Keratinocyte (primary cell): ENCODE measurements at regions not wholly inside any gene's neighbourhood (a gene's known extent, or its start where the extent isn't known, plus 50 kb on each side); places are given as distances from the start of the nearest gene placed in this dataset.

ENCODE experiments used
- DNase-seq: peaks from one replicate; pipeline ENCODE4 v3.0.0-alpha.2; 2011; ENCODE audit warnings: low read depth, missing footprints, low spot score
- FAIRE-seq: peaks from 2 replicates; lab custom pipeline; 2011; peaks lifted over from hg19 to GRCh38; lab: Jason Lieb, UNC
- H2AFZ ChIP-seq: 2 replicates; pipeline ENCODE4 v1.6.0; 2012; ENCODE audit warnings: low read length, control low read depth, inconsistent platforms; ENCODE audit not compliant: control insufficient read depth
- H3K27ac ChIP-seq: 2 replicates; pipeline ENCODE4 v1.5.1; 2011; ENCODE audit warnings: low read length; ENCODE audit not compliant: control insufficient read depth, insufficient read depth
- H3K27me3 ChIP-seq: 3 replicates; pipeline ENCODE4 v1.6.0; 2011; ENCODE audit warnings: low read length; ENCODE audit not compliant: control insufficient read depth, insufficient read depth; ENCODE audit errors: extremely low read depth
- H3K36me3 ChIP-seq, 2 experiments: 2 replicates in 1 of 2; 3 replicates in 1 of 2; pipeline ENCODE4 v1.5.1; 2011; ENCODE audit warnings: low read length in 2 of 2, mild to moderate bottlenecking in 1 of 2; ENCODE audit not compliant: control insufficient read depth in 2 of 2, insufficient read depth in 2 of 2; ENCODE audit errors: extremely low read depth in 1 of 2
- H3K4me1 ChIP-seq: 3 replicates; pipeline ENCODE4 v1.5.1; 2011; ENCODE audit warnings: low read length; ENCODE audit not compliant: control insufficient read depth, insufficient read depth; ENCODE audit errors: extremely low read depth
- H3K4me2 ChIP-seq: 3 replicates; pipeline ENCODE4 v1.6.0; 2011; ENCODE audit warnings: low read depth, low read length; ENCODE audit not compliant: control insufficient read depth, insufficient read depth; ENCODE audit errors: extremely low read depth
- H3K4me3 ChIP-seq, 3 experiments: fragments of 200-600 bp in 1 of 3; sonication (generic) in 1 of 3; 2 replicates in 2 of 3; 3 replicates in 1 of 3; pipeline ENCODE4 v1.5.1; 2011 to 2016; ENCODE audit warnings: low read length in 3 of 3, mild to moderate bottlenecking in 3 of 3, control low read depth in 2 of 3, inconsistent platforms in 1 of 3, low read depth in 1 of 3, mixed read lengths in 1 of 3, mixed run types in 1 of 3, moderate library complexity in 1 of 3; ENCODE audit not compliant: control insufficient read depth in 2 of 3, insufficient read depth in 2 of 3; ENCODE audit errors: extremely low read depth in 1 of 3
- H3K79me2 ChIP-seq: 2 replicates; pipeline ENCODE4 v1.6.0; 2012; ENCODE audit warnings: low read length; ENCODE audit not compliant: control insufficient read depth, insufficient read depth
- H3K9ac ChIP-seq: 3 replicates; pipeline ENCODE4 v1.6.0; 2011; ENCODE audit warnings: low read length; ENCODE audit not compliant: control insufficient read depth, insufficient read depth; ENCODE audit errors: extremely low read depth
- H3K9me1 ChIP-seq: 3 replicates; pipeline ENCODE4 v1.6.0; 2011; ENCODE audit warnings: low read length; ENCODE audit not compliant: control insufficient read depth, insufficient read depth; ENCODE audit errors: extremely low read depth
- H3K9me3 ChIP-seq: 2 replicates; pipeline ENCODE4 v1.5.1; 2012; ENCODE audit warnings: low read depth, low read length; ENCODE audit not compliant: control insufficient read depth
- H4K20me1 ChIP-seq: 3 replicates; pipeline ENCODE4 v1.6.0; 2011; ENCODE audit warnings: low read length; ENCODE audit not compliant: control insufficient read depth, insufficient read depth; ENCODE audit errors: extremely low read depth
- EZH2 ChIP-seq: IDR thresholded peaks from one replicate; pipeline ENCODE4 v1.6.1; 2012; ENCODE audit warnings: inconsistent platforms, mild to moderate bottlenecking, low read length, moderate library complexity
- dilution Hi-C: fragments of 300-500 bp; cut with MboI; formaldehyde crosslinking; loops from one replicate; pipeline ENCODE4 v1.7.0; 2020; ENCODE audit warnings: low sequenced_read_pairs; ENCODE audit not compliant: extremely low pct_ligation_motif_present
- TF ChIP-seq, protein P1 (sequence below), 3 experiments: IDR thresholded peaks in 1 of 3; conservative IDR thresholded peaks in 1 of 3; optimal IDR thresholded peaks in 1 of 3; 2 replicates in 2 of 3; 3 replicates in 1 of 3; pipeline versions ENCODE3 to v1.5.1; 2011; ENCODE audit warnings: low read length in 3 of 3, mild to moderate bottlenecking in 3 of 3, moderate library complexity in 2 of 3, control low read depth in 1 of 3, inconsistent platforms in 1 of 3; ENCODE audit not compliant: insufficient read depth in 2 of 3; ENCODE audit errors: extremely low read depth in 1 of 3

DNA sequence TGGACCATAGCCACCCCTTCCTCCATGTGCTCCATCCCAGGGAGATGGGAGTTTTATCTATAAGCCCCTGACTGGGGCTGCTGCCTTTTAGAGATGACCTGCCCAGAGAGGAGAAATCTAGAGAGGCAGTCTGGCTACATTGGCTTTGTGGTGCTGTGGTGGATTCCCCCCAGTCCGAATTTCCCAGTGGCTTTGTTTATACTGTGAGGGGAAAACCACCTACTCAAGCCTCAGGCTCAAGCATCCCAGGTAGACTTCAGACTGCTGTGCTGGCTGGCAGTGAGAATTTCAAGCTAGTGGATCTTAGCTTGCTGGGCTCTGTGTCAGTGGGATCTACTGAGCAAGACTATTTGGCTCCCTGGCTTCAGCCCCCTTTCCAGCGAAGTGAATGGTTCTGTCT, 1195.7 kb upstream of the PCDH20 start:
- FAIRE-seq (no peak), DNase-seq (no peak)
- Histone ChIP-seq H3K4me3 (no peak overlapping the region), H3K9me3 (no peaks in the 10 kb centered on the region), H3K27ac (no peak overlapping the region), H3K4me1 (no peaks in the 10 kb centered on the region), H3K4me2 (no peak overlapping the region), H3K79me2 (no peaks in the 10 kb centered on the region), H4K20me1 (no peaks in the 10 kb centered on the region), H3K9ac (no peak overlapping the region), H2AFZ (no peak overlapping the region), H3K36me3 (no peaks in the 10 kb centered on the region), H3K9me1 (no peaks in the 10 kb centered on the region), H3K27me3 (no peaks in the 10 kb centered on the region)
- TF ChIP-seq, protein P1, sequence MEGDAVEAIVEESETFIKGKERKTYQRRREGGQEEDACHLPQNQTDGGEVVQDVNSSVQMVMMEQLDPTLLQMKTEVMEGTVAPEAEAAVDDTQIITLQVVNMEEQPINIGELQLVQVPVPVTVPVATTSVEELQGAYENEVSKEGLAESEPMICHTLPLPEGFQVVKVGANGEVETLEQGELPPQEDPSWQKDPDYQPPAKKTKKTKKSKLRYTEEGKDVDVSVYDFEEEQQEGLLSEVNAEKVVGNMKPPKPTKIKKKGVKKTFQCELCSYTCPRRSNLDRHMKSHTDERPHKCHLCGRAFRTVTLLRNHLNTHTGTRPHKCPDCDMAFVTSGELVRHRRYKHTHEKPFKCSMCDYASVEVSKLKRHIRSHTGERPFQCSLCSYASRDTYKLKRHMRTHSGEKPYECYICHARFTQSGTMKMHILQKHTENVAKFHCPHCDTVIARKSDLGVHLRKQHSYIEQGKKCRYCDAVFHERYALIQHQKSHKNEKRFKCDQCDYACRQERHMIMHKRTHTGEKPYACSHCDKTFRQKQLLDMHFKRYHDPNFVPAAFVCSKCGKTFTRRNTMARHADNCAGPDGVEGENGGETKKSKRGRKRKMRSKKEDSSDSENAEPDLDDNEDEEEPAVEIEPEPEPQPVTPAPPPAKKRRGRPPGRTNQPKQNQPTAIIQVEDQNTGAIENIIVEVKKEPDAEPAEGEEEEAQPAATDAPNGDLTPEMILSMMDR (optimal IDR thresholded peaks at IDR 0.05 in 1 of 3, IDR thresholded peaks at IDR 0.05 in 1 of 3, conservative IDR thresholded peaks at IDR 0.05 in 1 of 3; ENCODE audit: extremely low read depth in 1 of 3, insufficient read depth in 2 of 3, low read length in 3 of 3), result no peak
- TF ChIP-seq EZH2, result no peak
- dilution Hi-C loops, result no loop called here

DNA sequence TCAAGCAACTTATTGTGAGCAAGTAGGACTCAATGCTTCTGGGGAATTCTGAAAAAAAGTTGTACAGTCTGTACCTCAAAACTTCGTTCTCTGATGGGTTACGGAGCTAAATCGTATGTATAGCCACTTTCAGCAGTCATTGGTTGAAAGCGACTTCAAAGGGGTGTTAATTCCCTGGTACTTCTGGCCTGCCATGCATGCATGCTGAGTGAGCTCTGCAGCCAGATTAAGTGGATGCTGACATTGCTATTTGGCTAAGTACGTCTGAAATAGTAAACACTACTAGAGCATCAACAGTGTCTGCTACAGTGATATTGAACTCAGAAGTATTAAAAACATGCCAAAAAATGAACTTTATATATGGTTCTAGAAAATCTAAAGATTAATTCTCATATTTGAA, 1183.1 kb upstream of the PCDH20 start:
- Histone ChIP-seq H3K27me3 (no peaks in the 10 kb centered on the region), H3K9me3 (no peaks in the 10 kb centered on the region), H3K9me1 (no peaks in the 10 kb centered on the region), H4K20me1 (no peaks in the 10 kb centered on the region), H3K4me2 (no peak overlapping the region), H3K4me1 (no peaks in the 10 kb centered on the region), H3K4me3 (no peak overlapping the region), H3K36me3 (no peaks in the 10 kb centered on the region), H3K9ac (no peak overlapping the region), H3K79me2 (no peaks in the 10 kb centered on the region), H3K27ac (no peak overlapping the region), H2AFZ (no peak overlapping the region)
- no peak for FAIRE-seq
- no peak for DNase-seq
- dilution Hi-C loops, result no loop called here
- TF ChIP-seq EZH2, result no peak
- TF ChIP-seq, protein P1 (optimal IDR thresholded peaks at IDR 0.05 in 1 of 3, IDR thresholded peaks at IDR 0.05 in 1 of 3, conservative IDR thresholded peaks at IDR 0.05 in 1 of 3; ENCODE audit: extremely low read depth in 1 of 3, insufficient read depth in 2 of 3, low read length in 3 of 3), result no peak
